HepG2 (cell line): ENCODE measurements at regions not wholly inside any gene's neighbourhood (a gene's known extent, or its start where the extent isn't known, plus 50 kb on each side); places are given as distances from the start of the nearest gene placed in this dataset.

Experiments
- ATAC-seq: fragments of 200-7000 bp; cut with Tn5 transposase; 3 replicates; pipeline ENCODE4 v1.9.1; 2020; ENCODE audit warnings: mild to moderate bottlenecking, moderate library complexity
- BruUV-seq: library from RNA; stranded (reverse); fragments of 400-500 nt; replicated peaks from 2 replicates; lab custom pipeline; 2021; lab: Mats Ljungman, UMichigan
- CTCF ChIA-PET: fragments of 300-600 bp; formaldehyde crosslinking; extraction: SDS; loops from one replicate; lab custom pipeline; 2021; ENCODE audit warnings: low total read pairs, inconsistent platforms, low intra/inter-chr PET ratio; lab: Yijun Ruan, JAX
- POLR2A ChIA-PET: fragments of 350-600 bp; sonication (Branson Sonifier 250); formaldehyde crosslinking; loops from one replicate; lab custom pipeline; 2020; ENCODE audit warnings: antibody characterized with exemption, inconsistent platforms; lab: Yijun Ruan, JAX
- DNase-seq: peaks from one replicate; pipeline ENCODE4 v3.0.0-alpha.2; 2015; ENCODE audit warnings: low spot score
- FAIRE-seq: peaks from 3 replicates; lab custom pipeline; 2011; peaks lifted over from hg19 to GRCh38; lab: Jason Lieb, UNC
- H2AFZ ChIP-seq: one replicate; pipeline ENCODE4 v1.6.1; 2011; ENCODE audit warnings: low read length, inconsistent platforms
- H3K27ac ChIP-seq: fragments of 300-600 bp; 3 replicates; pipeline ENCODE4 v1.8.0; 2011; ENCODE audit warnings: mixed run types, mild to moderate bottlenecking, mixed read lengths, low read length, inconsistent platforms; ENCODE audit not compliant: insufficient read depth; ENCODE audit errors: extremely low read length
- H3K27me3 ChIP-seq, 2 experiments: fragments of 200-600 bp in 1 of 2; 2 replicates in 1 of 2; 3 replicates in 1 of 2; pipeline versions ENCODE4 v1.6.0 to v1.8.0; 2011; ENCODE audit warnings: low read length in 2 of 2, mild to moderate bottlenecking in 2 of 2, moderate library complexity in 2 of 2, inconsistent platforms in 1 of 2; ENCODE audit not compliant: insufficient read depth in 2 of 2, control insufficient read depth in 1 of 2
- H3K36me3 ChIP-seq, 2 experiments: fragments of 200-600 bp in 1 of 2; replicated peaks in 1 of 2; 2 replicates in 1 of 2; 3 replicates in 1 of 2; pipeline versions ENCODE4 v1.5.1 to v1.8.0; 2011; ENCODE audit warnings: low read length in 2 of 2, inconsistent platforms in 1 of 2; ENCODE audit not compliant: insufficient read depth in 2 of 2, control insufficient read depth in 1 of 2
- H3K4me1 ChIP-seq: 2 replicates; pipeline ENCODE4 v1.5.1; 2012; ENCODE audit warnings: low read length, inconsistent platforms; ENCODE audit not compliant: insufficient read depth
- H3K4me2 ChIP-seq: 2 replicates; pipeline ENCODE4 v1.6.0; 2011; ENCODE audit warnings: low read depth, low read length, inconsistent platforms
- H3K4me3 ChIP-seq, 3 experiments: fragments of 200-600 bp in 1 of 3; sonication (generic), shearing (Covaris generic) in 1 of 3; replicated peaks in 1 of 3; 2 replicates each; pipeline ENCODE4 v1.5.1; 2011 to 2016; ENCODE audit warnings: low read length in 3 of 3, inconsistent platforms in 2 of 3, low read depth in 2 of 3, mild to moderate bottlenecking in 2 of 3, control low read depth in 1 of 3, mixed read lengths in 1 of 3; ENCODE audit not compliant: insufficient read depth in 1 of 3
- H3K79me2 ChIP-seq: one replicate; pipeline ENCODE4 v1.6.1; 2011; ENCODE audit warnings: low read length, inconsistent platforms; ENCODE audit not compliant: insufficient read depth
- H3K9ac ChIP-seq: 2 replicates; pipeline ENCODE4 v1.6.0; 2011; ENCODE audit warnings: mild to moderate bottlenecking, low read depth, low read length, inconsistent platforms; ENCODE audit not compliant: insufficient read depth
- H3K9me3 ChIP-seq: 2 replicates; pipeline ENCODE4 v1.5.1; 2012; ENCODE audit warnings: mild to moderate bottlenecking, low read length
- H4K20me1 ChIP-seq: 2 replicates; pipeline ENCODE4 v1.6.0; 2011; ENCODE audit warnings: inconsistent platforms, mild to moderate bottlenecking, low read length, moderate library complexity; ENCODE audit not compliant: insufficient read depth
- MBD4 ChIP-seq: IDR thresholded peaks from 2 replicates; pipeline ENCODE4 v1.6.1; 2012; ENCODE audit warnings: low read length, inconsistent platforms, borderline replicate concordance
- MXD1 ChIP-seq: sonication (generic); formaldehyde crosslinking; IDR thresholded peaks from 2 replicates; pipeline ENCODE4 v1.4.0; 2020; ENCODE audit warnings: mild to moderate bottlenecking, missing genetic modification reagents
- MYPOP ChIP-seq: sonication (generic); formaldehyde crosslinking; IDR thresholded peaks from 2 replicates; pipeline ENCODE4 v1.8.1; 2023; ENCODE audit warnings: mild to moderate bottlenecking, moderate library complexity, missing genetic modification reagents
- NKX3-1 ChIP-seq: sonication (generic); formaldehyde crosslinking; IDR thresholded peaks from 2 replicates; pipeline ENCODE4 v1.5.0; 2020; ENCODE audit warnings: missing genetic modification reagents
- SRF ChIP-seq: IDR thresholded peaks from 2 replicates; pipeline ENCODE4 v1.6.1; 2011; ENCODE audit warnings: mild to moderate bottlenecking, low read depth, low read length, moderate library complexity
- TRIM24 ChIP-seq: sonication (generic); formaldehyde crosslinking; IDR thresholded peaks from 2 replicates; pipeline ENCODE4 v1.8.0; 2022; ENCODE audit warnings: mild to moderate bottlenecking, missing genetic modification reagents
- UBTF ChIP-seq: sonication (generic); formaldehyde crosslinking; IDR thresholded peaks from 2 replicates; pipeline ENCODE4 v1.4.0; 2020; ENCODE audit warnings: mild to moderate bottlenecking, missing genetic modification reagents
- ZNF737 ChIP-seq: sonication (generic); formaldehyde crosslinking; IDR thresholded peaks from 2 replicates; pipeline ENCODE4 v1.5.0; 2020; ENCODE audit warnings: missing genetic modification reagents, mild to moderate bottlenecking, borderline replicate concordance
- ZSCAN30 ChIP-seq: sonication (generic); formaldehyde crosslinking; IDR thresholded peaks from 2 replicates; pipeline ENCODE4 v1.5.0; 2020; ENCODE audit warnings: mild to moderate bottlenecking, missing genetic modification reagents
- WGBS: methylation state at CpG from one replicate; pipeline ENCODE4 v1.1.6; 2017; ENCODE audit warnings: low lambda C conversion rate; 5-methylcytosine and 5-hydroxymethylcytosine counted together
- in situ Hi-C: cut with HindIII; loops from 2 replicates; pipeline ENCODE4 v1.10.0; 2017; ENCODE audit warnings: low pct_unique_long_range_greater_than_20kb; ENCODE audit not compliant: extremely low pct_ligation_motif_present
- intact Hi-C: fragments of 100-400 bp; cut with micrococcal nuclease; formaldehyde crosslinking; loops from one replicate; pipeline ENCODE4 v1.10.0; 2022; ENCODE audit not compliant: unreplicated experiment

DNA sequence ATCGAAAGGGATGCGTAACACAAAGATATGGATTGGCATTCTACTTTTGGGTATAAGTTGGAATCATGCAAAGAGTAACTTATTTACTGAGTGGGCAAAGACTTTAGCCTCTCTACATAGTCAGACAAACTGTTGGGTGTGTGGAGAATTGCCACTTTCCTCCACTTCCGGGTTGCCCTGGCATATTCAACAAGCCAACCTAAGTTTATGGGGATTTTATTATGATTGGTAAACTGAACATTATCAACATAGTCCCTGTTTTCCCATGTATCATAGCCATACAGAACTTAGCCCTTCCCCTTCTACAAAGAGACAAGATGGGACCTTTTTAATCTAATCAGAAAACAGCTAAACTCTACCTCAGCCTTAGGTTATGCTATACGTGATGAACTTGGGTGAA, 121.6 kb downstream of the AGTR2 start:
- ChIA-PET CTCF (no interaction called here), POLR2A (no interaction called here)
- FAIRE-seq (no peak), ATAC-seq (no peak), DNase-seq (no peak)
- in situ Hi-C loops: no loop called here
- H2AFZ ChIP-seq: no peak overlapping the region
- H3K36me3 ChIP-seq: no peaks in the 10 kb centered on the region
- H3K4me3 ChIP-seq: no peak overlapping the region
- intact Hi-C loops: no loop called here
- no peaks in the 10 kb centered on the region for H3K27me3 ChIP-seq
- no peak for TF ChIP-seq NKX3-1
- BruUV-seq: no TSS peak
- H3K4me2 ChIP-seq: no peak overlapping the region
- no peaks in the 10 kb centered on the region for H3K79me2 ChIP-seq
- H4K20me1 ChIP-seq: no peaks in the 10 kb centered on the region
- H3K27ac ChIP-seq: no peak overlapping the region
- H3K9ac ChIP-seq: no peak overlapping the region
- H3K9me3 ChIP-seq: no peaks in the 10 kb centered on the region
- 0% methylated on average over 2 of the region's 4 CpGs for WGBS
- H3K4me1 ChIP-seq: no peaks in the 10 kb centered on the region

DNA sequence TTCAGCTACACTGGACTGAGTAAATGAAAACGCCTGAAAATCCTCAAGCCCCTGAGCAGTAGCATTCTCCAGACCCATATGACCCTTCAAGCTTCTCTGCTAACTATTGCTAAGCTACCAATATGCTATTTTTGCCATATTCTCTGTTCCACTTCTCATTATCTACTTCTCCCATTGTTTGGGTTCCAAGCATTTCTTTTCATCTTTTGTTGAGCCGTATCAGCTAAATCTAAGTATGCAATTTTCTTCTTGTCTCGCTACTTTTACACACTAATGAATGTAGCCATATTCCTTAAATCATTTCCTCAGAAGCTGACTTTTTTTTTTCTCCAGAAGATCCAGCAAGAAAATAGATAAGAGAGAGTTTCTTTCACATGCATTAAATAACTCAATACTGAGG, 128.4 kb downstream of the AGTR2 start:
- no peak for FAIRE-seq
- no peak for DNase-seq
- in situ Hi-C loops: no loop called here

More for the DNA sequence above, 128.4 kb downstream of the AGTR2 start:
- Histone ChIP-seq H3K36me3 (no peaks in the 10 kb centered on the region), H3K27me3 (no peaks in the 10 kb centered on the region), H3K27ac (no peak overlapping the region), H3K9me3 (no peaks in the 10 kb centered on the region), H3K9ac (no peak overlapping the region), H3K4me1 (no peaks in the 10 kb centered on the region), H3K4me2 (no peak overlapping the region), H2AFZ (no peak overlapping the region), H4K20me1 (no peaks in the 10 kb centered on the region), H3K79me2 (no peaks in the 10 kb centered on the region), H3K4me3 (no peak overlapping the region)
- intact Hi-C loops: no loop called here
- WGBS: 2% methylated on average over 3 of the region's 3 CpGs
- ChIA-PET CTCF (no interaction called here), POLR2A (no interaction called here)
- BruUV-seq: no TSS peak
- no peak for TF ChIP-seq UBTF (CRISPR knock-in tag)
- TF ChIP-seq MYPOP: no peak
- TF ChIP-seq MXD1 (CRISPR knock-in tag): no peak
- no peak for TF ChIP-seq ZNF737 (CRISPR knock-in tag)
- TF ChIP-seq ZSCAN30 (CRISPR knock-in tag): no peak
- TF ChIP-seq MBD4: no peak
- no peak for TF ChIP-seq TRIM24 (CRISPR knock-in tag)
- no peak for TF ChIP-seq SRF
- no peak for ATAC-seq
